ENCODE measurements at regions not wholly inside any gene's neighbourhood (a gene's known extent, or its start where the extent isn't known, plus 50 kb on each side); places are given as distances from the start of the nearest gene placed in this dataset.

DNA sequence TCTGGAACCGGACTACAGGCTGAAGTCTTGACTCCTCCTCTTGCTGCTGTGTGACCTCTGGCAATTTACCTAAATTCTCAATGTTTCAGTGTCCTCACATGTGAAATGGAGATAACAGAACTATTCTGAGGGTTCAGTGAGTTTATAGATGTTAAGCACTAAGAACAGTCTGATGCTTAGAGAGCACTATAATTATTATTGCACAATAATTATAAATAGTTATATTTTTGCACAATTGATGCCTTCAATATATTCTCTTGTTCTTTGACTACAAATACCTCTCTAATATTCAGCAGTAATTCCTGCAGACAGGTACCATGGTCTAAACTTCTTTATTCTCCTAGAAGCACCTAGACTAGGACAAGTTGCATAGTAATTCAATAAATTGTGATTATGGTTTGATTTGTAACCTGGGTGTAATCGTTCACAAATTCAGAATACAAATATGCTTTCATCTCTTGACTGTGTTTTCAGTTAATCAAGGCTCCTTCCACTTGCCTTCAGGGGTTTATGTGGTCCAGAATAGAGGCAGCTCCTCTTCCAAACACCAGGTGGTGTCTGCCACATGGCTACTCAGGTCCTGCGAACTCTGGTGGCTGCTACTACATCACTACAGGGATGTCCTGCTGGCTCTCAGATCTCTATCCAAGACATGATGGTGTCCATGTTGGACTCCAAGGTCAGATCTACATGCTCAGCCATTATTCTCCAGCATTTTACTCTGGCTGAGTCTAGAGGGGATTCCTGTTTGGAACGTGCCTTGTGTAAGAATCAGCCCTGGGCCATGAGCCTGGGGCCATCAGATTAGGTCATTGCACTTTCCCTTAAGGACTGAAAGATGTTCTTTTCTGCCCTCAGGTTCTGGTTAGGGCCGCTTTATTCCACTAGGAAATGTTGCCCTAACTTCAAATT, 103.4 kb downstream of the QRFPR start:
- Histone ChIP-seq H3K27ac (no peak overlapping the region), H3K27me3 (replicated peaks in 1 of 7) (no peaks in the 10 kb centered on the region), H3K4me3 (no peak overlapping the region), H3K36me3 (no peaks in the 10 kb centered on the region), H3K4me1 (no peaks in the 10 kb centered on the region), H3K9me3 (no peaks in the 10 kb centered on the region)
- intact Hi-C loops (cut with DNase I; ENCODE audit: low total_unique reads): no loop called here
- 46 to 90% (median 72%) methylated on average over 4 to 5 of the region's 5 CpGs for WGBS, 5 donors
- no peak for DNase-seq
- TF ChIP-seq POLR2AphosphoS5 (IDR thresholded peaks at IDR 0.05) (no peak), POLR2A (IDR thresholded peaks at IDR 0.05) (no peak)
- TF ChIP-seq, protein P1, sequence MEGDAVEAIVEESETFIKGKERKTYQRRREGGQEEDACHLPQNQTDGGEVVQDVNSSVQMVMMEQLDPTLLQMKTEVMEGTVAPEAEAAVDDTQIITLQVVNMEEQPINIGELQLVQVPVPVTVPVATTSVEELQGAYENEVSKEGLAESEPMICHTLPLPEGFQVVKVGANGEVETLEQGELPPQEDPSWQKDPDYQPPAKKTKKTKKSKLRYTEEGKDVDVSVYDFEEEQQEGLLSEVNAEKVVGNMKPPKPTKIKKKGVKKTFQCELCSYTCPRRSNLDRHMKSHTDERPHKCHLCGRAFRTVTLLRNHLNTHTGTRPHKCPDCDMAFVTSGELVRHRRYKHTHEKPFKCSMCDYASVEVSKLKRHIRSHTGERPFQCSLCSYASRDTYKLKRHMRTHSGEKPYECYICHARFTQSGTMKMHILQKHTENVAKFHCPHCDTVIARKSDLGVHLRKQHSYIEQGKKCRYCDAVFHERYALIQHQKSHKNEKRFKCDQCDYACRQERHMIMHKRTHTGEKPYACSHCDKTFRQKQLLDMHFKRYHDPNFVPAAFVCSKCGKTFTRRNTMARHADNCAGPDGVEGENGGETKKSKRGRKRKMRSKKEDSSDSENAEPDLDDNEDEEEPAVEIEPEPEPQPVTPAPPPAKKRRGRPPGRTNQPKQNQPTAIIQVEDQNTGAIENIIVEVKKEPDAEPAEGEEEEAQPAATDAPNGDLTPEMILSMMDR (IDR thresholded peaks at IDR 0.05 in 8 of 11, conservative IDR thresholded peaks at IDR 0.05 in 3 of 11): no peak

DNA sequence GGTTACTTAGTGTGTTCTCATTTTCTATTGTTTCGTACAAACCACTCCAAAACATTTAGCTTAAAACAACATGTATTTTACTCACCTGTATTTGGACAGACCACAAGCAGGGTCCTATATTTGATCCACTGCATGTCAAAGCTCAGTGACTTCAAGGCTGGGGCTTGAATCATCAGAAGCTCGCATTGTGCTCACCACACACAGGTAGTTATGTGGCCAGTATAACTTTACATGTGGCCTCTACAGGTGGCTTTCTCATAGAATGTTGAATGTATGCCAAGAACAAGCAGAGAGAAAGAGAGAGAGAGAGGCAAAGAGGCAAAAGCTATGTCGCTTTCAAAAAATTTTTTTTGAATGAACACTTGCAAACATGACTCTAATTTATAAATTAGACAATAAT, 107.6 kb downstream of the QRFPR start:
- intact Hi-C loops (cut with DNase I; ENCODE audit: low total_unique reads): no loop called here
- H3K27ac ChIP-seq: no peak overlapping the region
- no peaks in the 10 kb centered on the region for H3K36me3 ChIP-seq
- no peaks in the 10 kb centered on the region for H3K4me1 ChIP-seq
- H3K27me3 ChIP-seq (replicated peaks in 1 of 7): no peaks in the 10 kb centered on the region
- H3K9me3 ChIP-seq: no peaks in the 10 kb centered on the region
- H3K4me3 ChIP-seq: no peak overlapping the region
- 75 to 85% (median 82%) methylated on average over 3 of the region's 3 CpGs for WGBS, 5 donors
- DNase-seq: no peak
- TF ChIP-seq, protein P1 (IDR thresholded peaks at IDR 0.05 in 8 of 11, conservative IDR thresholded peaks at IDR 0.05 in 3 of 11): no peak
- TF ChIP-seq POLR2AphosphoS5 (IDR thresholded peaks at IDR 0.05): no peak
- no peak for TF ChIP-seq POLR2A (IDR thresholded peaks at IDR 0.05)

- Histone ChIP-seq H3K4me1 (no peaks in the 10 kb centered on the region), H3K4me3 (no peak overlapping the region), H3K9me3 (no peaks in the 10 kb centered on the region), H3K27me3 (replicated peaks in 1 of 7) (no peaks in the 10 kb centered on the region), H3K27ac (no peak overlapping the region), H3K36me3 (no peaks in the 10 kb centered on the region)
- TF ChIP-seq, protein P1 (IDR thresholded peaks at IDR 0.05 in 8 of 11, conservative IDR thresholded peaks at IDR 0.05 in 3 of 11): no peak
- TF ChIP-seq POLR2AphosphoS5 (IDR thresholded peaks at IDR 0.05) (no peak), POLR2A (IDR thresholded peaks at IDR 0.05) (no peak)
- intact Hi-C loops (cut with DNase I; ENCODE audit: low total_unique reads): no loop called here
- no peak for DNase-seq
- WGBS, 5 donors: 45 to 55% (median 50%) methylated on average over 2 of the region's 2 CpGs
Observed at GRCh38 chr4:121272526-121272925, 108.3 kb downstream of the QRFPR start.

DNA sequence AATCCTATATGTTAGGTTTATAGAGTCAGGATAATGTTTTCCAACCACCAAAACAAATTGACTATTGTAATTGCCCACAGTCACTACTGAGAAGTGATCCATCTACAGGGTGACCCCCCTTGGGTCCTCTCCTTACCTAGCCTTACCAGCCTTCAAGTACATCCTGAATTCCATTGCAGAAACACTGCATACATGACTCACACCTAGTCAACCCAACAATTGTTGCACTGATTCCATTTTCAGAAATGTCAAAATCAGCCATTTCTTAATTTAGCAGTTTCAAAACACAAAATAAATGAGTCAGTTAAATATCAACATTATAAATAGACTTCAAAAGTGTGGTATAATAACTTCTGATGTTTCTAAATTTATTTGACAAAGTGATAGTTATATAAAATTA, 106.3 kb upstream of the TNIP3 start:
- intact Hi-C loops (cut with DNase I; ENCODE audit: low total_unique reads): no loop called here
- no peak for TF ChIP-seq POLR2A (IDR thresholded peaks at IDR 0.05)
- TF ChIP-seq, protein P1 (IDR thresholded peaks at IDR 0.05 in 8 of 11, conservative IDR thresholded peaks at IDR 0.05 in 3 of 11): no peak
- TF ChIP-seq POLR2AphosphoS5 (IDR thresholded peaks at IDR 0.05): no peak
- no peak overlapping the region for H3K27ac ChIP-seq
- H3K4me1 ChIP-seq: no peaks in the 10 kb centered on the region
- H3K27me3 ChIP-seq (replicated peaks in 1 of 7): no peaks in the 10 kb centered on the region
- H3K9me3 ChIP-seq: no peaks in the 10 kb centered on the region
- no peak overlapping the region for H3K4me3 ChIP-seq
- DNase-seq: no peak
- no peaks in the 10 kb centered on the region for H3K36me3 ChIP-seq

Data from spleen (tissue), 11 donors.